GM23338 (cell line): ENCODE measurements at regions not wholly inside any gene's neighbourhood (a gene's known extent, or its start where the extent isn't known, plus 50 kb on each side); places are given as distances from the start of the nearest gene placed in this dataset.

Experiments used
- ATAC-seq: fragments of 200-7000 bp; cut with Tn5 transposase; 3 replicates; pipeline ENCODE4 v1.9.1; 2020
- DNase-seq: peaks from one replicate; pipeline ENCODE4 v3.0.0-alpha.2; 2015; ENCODE audit warnings: low spot score
- H2AFZ ChIP-seq: fragments of 200-600 bp; sonication (generic); 2 replicates; pipeline ENCODE4 v1.8.0; 2016; ENCODE audit warnings: antibody characterized with exemption, mild to moderate bottlenecking, moderate library complexity
- H3F3A ChIP-seq: fragments of 200-600 bp; sonication (generic); replicated peaks from 2 replicates; pipeline ENCODE4 v1.8.0; 2017; ENCODE audit warnings: antibody characterized with exemption, mixed run types, low read depth
- H3K27ac ChIP-seq: fragments of 200-600 bp; sonication (generic); 2 replicates; pipeline ENCODE4 v1.6.1; 2016; ENCODE audit warnings: low read depth
- H3K27me3 ChIP-seq: fragments of 200-600 bp; sonication (generic); 2 replicates; pipeline ENCODE4 v1.8.0; 2016; ENCODE audit warnings: mild to moderate bottlenecking, mixed run types, moderate library complexity; ENCODE audit not compliant: insufficient read depth
- H3K36me3 ChIP-seq: fragments of 200-600 bp; sonication (generic); 2 replicates; pipeline ENCODE4 v1.8.0; 2016; ENCODE audit warnings: mild to moderate bottlenecking; ENCODE audit not compliant: insufficient read depth
- H3K4me1 ChIP-seq: fragments of 200-600 bp; sonication (generic); 2 replicates; pipeline ENCODE4 v1.8.0; 2016; ENCODE audit warnings: mild to moderate bottlenecking, moderate library complexity; ENCODE audit not compliant: insufficient read depth
- H3K4me2 ChIP-seq: fragments of 200-600 bp; sonication (generic); 2 replicates; pipeline ENCODE4 v1.7.1; 2017; ENCODE audit warnings: mixed run types
- H3K4me3 ChIP-seq: fragments of 200-600 bp; sonication (generic); 2 replicates; pipeline ENCODE4 v1.6.1; 2016; ENCODE audit warnings: mixed run types
- H3K79me2 ChIP-seq: fragments of 200-600 bp; sonication (generic); replicated peaks from 2 replicates; pipeline ENCODE4 v1.8.0; 2017; ENCODE audit warnings: mild to moderate bottlenecking; ENCODE audit not compliant: insufficient read depth
- H3K9me2 ChIP-seq: fragments of 200-600 bp; sonication (generic); 2 replicates; pipeline ENCODE4 v1.8.0; 2017; ENCODE audit not compliant: insufficient read depth
- H4K20me1 ChIP-seq: fragments of 200-600 bp; sonication (generic); replicated peaks from 2 replicates; pipeline ENCODE4 v1.8.0; 2017; ENCODE audit warnings: mild to moderate bottlenecking; ENCODE audit not compliant: insufficient read depth
- H3K27ac Mint-ChIP-seq: 2 replicates; pipeline ENCODE4 v1.8.0; 2020; ENCODE audit warnings: inconsistent platforms, mild to moderate bottlenecking, moderate library complexity, mixed read lengths
- H3K27me3 Mint-ChIP-seq: 3 replicates; pipeline ENCODE4 v1.8.0; 2022; ENCODE audit warnings: low read depth, mild to moderate bottlenecking, moderate library complexity, mixed read lengths, inconsistent platforms; ENCODE audit not compliant: insufficient read depth, poor library complexity
- H3K36me3 Mint-ChIP-seq: 3 replicates; pipeline ENCODE4 v1.8.0; 2021; ENCODE audit warnings: low read depth, mild to moderate bottlenecking, inconsistent platforms, moderate library complexity, mixed read lengths
- H3K4me1 Mint-ChIP-seq: 3 replicates; pipeline ENCODE4 v1.8.0; 2020; ENCODE audit warnings: mild to moderate bottlenecking, inconsistent platforms, mixed read lengths
- H3K4me3 Mint-ChIP-seq: 3 replicates; pipeline ENCODE4 v1.8.0; 2021; ENCODE audit warnings: moderate library complexity, mild to moderate bottlenecking, inconsistent platforms, mixed read lengths
- H3K9me3 Mint-ChIP-seq: 3 replicates; pipeline ENCODE4 v1.8.0; 2020; ENCODE audit warnings: moderate library complexity, mild to moderate bottlenecking, inconsistent platforms, mixed read lengths
- CREB1 ChIP-seq: fragments of 250-450 bp; sonication (Bioruptor Pico); IDR thresholded peaks from 2 replicates; pipeline ENCODE4 v1.5.0; 2020; ENCODE audit warnings: low read depth, mild to moderate bottlenecking, moderate library complexity
- EZH2 ChIP-seq: fragments of 200-600 bp; sonication (generic); IDR thresholded peaks from one replicate; pipeline ENCODE4 v1.8.0; 2017; ENCODE audit warnings: antibody characterized with exemption, mild to moderate bottlenecking, low read depth; ENCODE audit not compliant: unreplicated experiment
- EZH2phosphoT487 ChIP-seq: fragments of 200-600 bp; sonication (generic); IDR thresholded peaks from one replicate; pipeline ENCODE4 v1.8.1; 2018; ENCODE audit warnings: antibody characterized with exemption; ENCODE audit not compliant: unreplicated experiment
- JUNB ChIP-seq: IDR thresholded peaks from one replicate; pipeline ENCODE4 v1.6.1; 2016; ENCODE audit warnings: antibody characterized with exemption; ENCODE audit not compliant: unreplicated experiment
- NANOG ChIP-seq: IDR thresholded peaks from 2 replicates; pipeline ENCODE4 v1.6.1; 2016; ENCODE audit warnings: antibody characterized with exemption, borderline replicate concordance
- POLR2AphosphoS5 ChIP-seq: IDR thresholded peaks from 2 replicates; pipeline ENCODE4 v1.6.1; 2016; ENCODE audit warnings: antibody characterized with exemption, low read depth
- ZNF114 ChIP-seq: fragments of 250-450 bp; sonication (Bioruptor Pico); IDR thresholded peaks from 2 replicates; pipeline ENCODE4 v1.5.0; 2020; ENCODE audit warnings: mild to moderate bottlenecking, moderate library complexity
- ZNF331 ChIP-seq: fragments of 250-450 bp; sonication (Bioruptor Pico); IDR thresholded peaks from 2 replicates; pipeline ENCODE4 v1.5.0; 2020; ENCODE audit warnings: low read depth, mild to moderate bottlenecking, moderate library complexity
- ZNF462 ChIP-seq: fragments of 250-450 bp; sonication (Bioruptor Pico); IDR thresholded peaks from 2 replicates; pipeline ENCODE4 v1.5.0; 2020; ENCODE audit warnings: mild to moderate bottlenecking, moderate library complexity
- TF ChIP-seq, protein P1 (sequence below), 2 experiments: fragments of 200-600 bp in 1 of 2; sonication (generic) in 1 of 2; conservative IDR thresholded peaks; 2 replicates each; pipeline versions ENCODE4 v1.5.1 to v1.6.1; 2016 to 2017; ENCODE audit warnings: antibody characterized with exemption in 2 of 2, low read depth in 2 of 2, mild to moderate bottlenecking in 2 of 2, moderate library complexity in 1 of 2
- TF ChIP-seq, protein P2 (sequence below): IDR thresholded peaks from one replicate; pipeline ENCODE4 v1.6.1; 2018; ENCODE audit warnings: antibody characterized with exemption; ENCODE audit not compliant: unreplicated experiment
- TF ChIP-seq, protein P3 (sequence below): IDR thresholded peaks from 2 replicates; pipeline ENCODE4 v1.6.1; 2016; ENCODE audit warnings: antibody characterized with exemption

DNA sequence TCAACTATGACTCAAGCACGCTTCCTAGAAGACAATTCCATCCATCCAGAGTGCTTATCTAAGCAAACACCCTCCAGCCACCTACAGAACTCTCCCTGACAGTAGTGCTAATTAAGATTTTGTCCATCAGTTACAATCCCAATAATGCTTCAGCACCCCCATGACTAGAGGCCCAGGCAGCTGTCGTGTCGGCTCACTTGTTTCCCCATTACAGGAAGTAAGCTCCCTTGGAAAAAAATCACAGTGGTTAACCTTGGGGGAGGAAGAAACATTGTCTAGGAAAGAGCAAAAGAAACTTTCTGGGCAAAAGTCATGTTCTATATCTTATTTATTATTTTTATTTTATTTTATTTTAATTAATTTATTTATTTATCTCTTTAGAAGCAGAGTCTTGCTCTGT is 108.8 kb upstream of the LPAR1 start:
- Histone ChIP-seq H3K79me2 (no peaks in the 10 kb centered on the region), H3K9me2 (peaks cover 3% of the 10 kb centered on the region; the same call in 1 of the 2 replicates), H4K20me1 (no peaks in the 10 kb centered on the region), H3K4me3 (no peak overlapping the region), H3K4me1 (no peaks in the 10 kb centered on the region), H3K4me2 (no peak overlapping the region), H3K27me3 (no peaks in the 10 kb centered on the region), H3K27ac (no peak overlapping the region), H3F3A (no peaks in the 10 kb centered on the region), H3K36me3 (no peaks in the 10 kb centered on the region), H2AFZ (no peak overlapping the region)
- DNase-seq (no peak), ATAC-seq (no peak)
- H3K27me3 Mint-ChIP-seq, result no peaks in the 10 kb centered on the region
- H3K27ac Mint-ChIP-seq, result no peak overlapping the region
- H3K4me3 Mint-ChIP-seq, result no peak overlapping the region
- no peaks in the 10 kb centered on the region for H3K36me3 Mint-ChIP-seq
- no peaks in the 10 kb centered on the region for H3K4me1 Mint-ChIP-seq
- H3K9me3 Mint-ChIP-seq, result no peaks in the 10 kb centered on the region
- TF ChIP-seq CREB1 (CRISPR knock-in tag), result no peak
- TF ChIP-seq, protein P1, sequence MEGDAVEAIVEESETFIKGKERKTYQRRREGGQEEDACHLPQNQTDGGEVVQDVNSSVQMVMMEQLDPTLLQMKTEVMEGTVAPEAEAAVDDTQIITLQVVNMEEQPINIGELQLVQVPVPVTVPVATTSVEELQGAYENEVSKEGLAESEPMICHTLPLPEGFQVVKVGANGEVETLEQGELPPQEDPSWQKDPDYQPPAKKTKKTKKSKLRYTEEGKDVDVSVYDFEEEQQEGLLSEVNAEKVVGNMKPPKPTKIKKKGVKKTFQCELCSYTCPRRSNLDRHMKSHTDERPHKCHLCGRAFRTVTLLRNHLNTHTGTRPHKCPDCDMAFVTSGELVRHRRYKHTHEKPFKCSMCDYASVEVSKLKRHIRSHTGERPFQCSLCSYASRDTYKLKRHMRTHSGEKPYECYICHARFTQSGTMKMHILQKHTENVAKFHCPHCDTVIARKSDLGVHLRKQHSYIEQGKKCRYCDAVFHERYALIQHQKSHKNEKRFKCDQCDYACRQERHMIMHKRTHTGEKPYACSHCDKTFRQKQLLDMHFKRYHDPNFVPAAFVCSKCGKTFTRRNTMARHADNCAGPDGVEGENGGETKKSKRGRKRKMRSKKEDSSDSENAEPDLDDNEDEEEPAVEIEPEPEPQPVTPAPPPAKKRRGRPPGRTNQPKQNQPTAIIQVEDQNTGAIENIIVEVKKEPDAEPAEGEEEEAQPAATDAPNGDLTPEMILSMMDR (conservative IDR thresholded peaks at IDR 0.05; ENCODE audit: low read depth in 2 of 2), result no peak
- TF ChIP-seq EZH2phosphoT487, result no peak
- TF ChIP-seq, protein P2, sequence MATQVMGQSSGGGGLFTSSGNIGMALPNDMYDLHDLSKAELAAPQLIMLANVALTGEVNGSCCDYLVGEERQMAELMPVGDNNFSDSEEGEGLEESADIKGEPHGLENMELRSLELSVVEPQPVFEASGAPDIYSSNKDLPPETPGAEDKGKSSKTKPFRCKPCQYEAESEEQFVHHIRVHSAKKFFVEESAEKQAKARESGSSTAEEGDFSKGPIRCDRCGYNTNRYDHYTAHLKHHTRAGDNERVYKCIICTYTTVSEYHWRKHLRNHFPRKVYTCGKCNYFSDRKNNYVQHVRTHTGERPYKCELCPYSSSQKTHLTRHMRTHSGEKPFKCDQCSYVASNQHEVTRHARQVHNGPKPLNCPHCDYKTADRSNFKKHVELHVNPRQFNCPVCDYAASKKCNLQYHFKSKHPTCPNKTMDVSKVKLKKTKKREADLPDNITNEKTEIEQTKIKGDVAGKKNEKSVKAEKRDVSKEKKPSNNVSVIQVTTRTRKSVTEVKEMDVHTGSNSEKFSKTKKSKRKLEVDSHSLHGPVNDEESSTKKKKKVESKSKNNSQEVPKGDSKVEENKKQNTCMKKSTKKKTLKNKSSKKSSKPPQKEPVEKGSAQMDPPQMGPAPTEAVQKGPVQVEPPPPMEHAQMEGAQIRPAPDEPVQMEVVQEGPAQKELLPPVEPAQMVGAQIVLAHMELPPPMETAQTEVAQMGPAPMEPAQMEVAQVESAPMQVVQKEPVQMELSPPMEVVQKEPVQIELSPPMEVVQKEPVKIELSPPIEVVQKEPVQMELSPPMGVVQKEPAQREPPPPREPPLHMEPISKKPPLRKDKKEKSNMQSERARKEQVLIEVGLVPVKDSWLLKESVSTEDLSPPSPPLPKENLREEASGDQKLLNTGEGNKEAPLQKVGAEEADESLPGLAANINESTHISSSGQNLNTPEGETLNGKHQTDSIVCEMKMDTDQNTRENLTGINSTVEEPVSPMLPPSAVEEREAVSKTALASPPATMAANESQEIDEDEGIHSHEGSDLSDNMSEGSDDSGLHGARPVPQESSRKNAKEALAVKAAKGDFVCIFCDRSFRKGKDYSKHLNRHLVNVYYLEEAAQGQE, result no peak
- no peak for TF ChIP-seq JUNB
- TF ChIP-seq ZNF114, result no peak
- TF ChIP-seq ZNF462, result no peak
- no peak for TF ChIP-seq EZH2
- no peak for TF ChIP-seq ZNF331 (CRISPR knock-in tag)
- TF ChIP-seq POLR2AphosphoS5, result no peak
- TF ChIP-seq, protein P3, sequence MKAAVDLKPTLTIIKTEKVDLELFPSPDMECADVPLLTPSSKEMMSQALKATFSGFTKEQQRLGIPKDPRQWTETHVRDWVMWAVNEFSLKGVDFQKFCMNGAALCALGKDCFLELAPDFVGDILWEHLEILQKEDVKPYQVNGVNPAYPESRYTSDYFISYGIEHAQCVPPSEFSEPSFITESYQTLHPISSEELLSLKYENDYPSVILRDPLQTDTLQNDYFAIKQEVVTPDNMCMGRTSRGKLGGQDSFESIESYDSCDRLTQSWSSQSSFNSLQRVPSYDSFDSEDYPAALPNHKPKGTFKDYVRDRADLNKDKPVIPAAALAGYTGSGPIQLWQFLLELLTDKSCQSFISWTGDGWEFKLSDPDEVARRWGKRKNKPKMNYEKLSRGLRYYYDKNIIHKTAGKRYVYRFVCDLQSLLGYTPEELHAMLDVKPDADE, result no peak
- TF ChIP-seq NANOG, result no peak
